HepG2 (cell line): ENCODE measurements at regions not wholly inside any gene's neighbourhood (a gene's known extent, or its start where the extent isn't known, plus 50 kb on each side); places are given as distances from the start of the nearest gene placed in this dataset.

Experiments used
- ATAC-seq: fragments of 200-7000 bp; cut with Tn5 transposase; 3 replicates; pipeline ENCODE4 v1.9.1; 2020; ENCODE audit warnings: mild to moderate bottlenecking, moderate library complexity
- BruUV-seq: library from RNA; stranded (reverse); fragments of 400-500 nt; replicated peaks from 2 replicates; lab custom pipeline; 2021; lab: Mats Ljungman, UMichigan
- CTCF ChIA-PET: fragments of 300-600 bp; formaldehyde crosslinking; extraction: SDS; loops from one replicate; lab custom pipeline; 2021; ENCODE audit warnings: low total read pairs, inconsistent platforms, low intra/inter-chr PET ratio; lab: Yijun Ruan, JAX
- POLR2A ChIA-PET: fragments of 350-600 bp; sonication (Branson Sonifier 250); formaldehyde crosslinking; loops from one replicate; lab custom pipeline; 2020; ENCODE audit warnings: antibody characterized with exemption, inconsistent platforms; lab: Yijun Ruan, JAX
- DNase-seq: peaks from one replicate; pipeline ENCODE4 v3.0.0-alpha.2; 2015; ENCODE audit warnings: low spot score
- FAIRE-seq: peaks from 3 replicates; lab custom pipeline; 2011; peaks lifted over from hg19 to GRCh38; lab: Jason Lieb, UNC
- H2AFZ ChIP-seq: one replicate; pipeline ENCODE4 v1.6.1; 2011; ENCODE audit warnings: low read length, inconsistent platforms
- H3K27ac ChIP-seq: fragments of 300-600 bp; 3 replicates; pipeline ENCODE4 v1.8.0; 2011; ENCODE audit warnings: mixed run types, mild to moderate bottlenecking, mixed read lengths, low read length, inconsistent platforms; ENCODE audit not compliant: insufficient read depth; ENCODE audit errors: extremely low read length
- H3K27me3 ChIP-seq, 2 experiments: fragments of 200-600 bp in 1 of 2; 2 replicates in 1 of 2; 3 replicates in 1 of 2; pipeline versions ENCODE4 v1.6.0 to v1.8.0; 2011; ENCODE audit warnings: low read length in 2 of 2, mild to moderate bottlenecking in 2 of 2, moderate library complexity in 2 of 2, inconsistent platforms in 1 of 2; ENCODE audit not compliant: insufficient read depth in 2 of 2, control insufficient read depth in 1 of 2
- H3K36me3 ChIP-seq, 2 experiments: fragments of 200-600 bp in 1 of 2; replicated peaks in 1 of 2; 2 replicates in 1 of 2; 3 replicates in 1 of 2; pipeline versions ENCODE4 v1.5.1 to v1.8.0; 2011; ENCODE audit warnings: low read length in 2 of 2, inconsistent platforms in 1 of 2; ENCODE audit not compliant: insufficient read depth in 2 of 2, control insufficient read depth in 1 of 2
- H3K4me1 ChIP-seq: 2 replicates; pipeline ENCODE4 v1.5.1; 2012; ENCODE audit warnings: low read length, inconsistent platforms; ENCODE audit not compliant: insufficient read depth
- H3K4me2 ChIP-seq: 2 replicates; pipeline ENCODE4 v1.6.0; 2011; ENCODE audit warnings: low read depth, low read length, inconsistent platforms
- H3K4me3 ChIP-seq, 3 experiments: fragments of 200-600 bp in 1 of 3; sonication (generic), shearing (Covaris generic) in 1 of 3; replicated peaks in 1 of 3; 2 replicates each; pipeline ENCODE4 v1.5.1; 2011 to 2016; ENCODE audit warnings: low read length in 3 of 3, inconsistent platforms in 2 of 3, low read depth in 2 of 3, mild to moderate bottlenecking in 2 of 3, control low read depth in 1 of 3, mixed read lengths in 1 of 3; ENCODE audit not compliant: insufficient read depth in 1 of 3
- H3K79me2 ChIP-seq: one replicate; pipeline ENCODE4 v1.6.1; 2011; ENCODE audit warnings: low read length, inconsistent platforms; ENCODE audit not compliant: insufficient read depth
- H3K9ac ChIP-seq: 2 replicates; pipeline ENCODE4 v1.6.0; 2011; ENCODE audit warnings: mild to moderate bottlenecking, low read depth, low read length, inconsistent platforms; ENCODE audit not compliant: insufficient read depth
- H3K9me3 ChIP-seq: 2 replicates; pipeline ENCODE4 v1.5.1; 2012; ENCODE audit warnings: mild to moderate bottlenecking, low read length
- H4K20me1 ChIP-seq: 2 replicates; pipeline ENCODE4 v1.6.0; 2011; ENCODE audit warnings: inconsistent platforms, mild to moderate bottlenecking, low read length, moderate library complexity; ENCODE audit not compliant: insufficient read depth
- ATM ChIP-seq: fragments of 450-650 bp; IDR thresholded peaks from 2 replicates; pipeline ENCODE4 v1.7.1; 2017; ENCODE audit warnings: mild to moderate bottlenecking, borderline replicate concordance
- ELF3 ChIP-seq: IDR thresholded peaks from 2 replicates; pipeline ENCODE4 v1.6.1; 2016; ENCODE audit warnings: missing genetic modification reagents, missing compliant biosample characterization
- HMGA1 ChIP-seq: sonication (generic); formaldehyde crosslinking; conservative IDR thresholded peaks from 2 replicates; pipeline ENCODE4 v1.4.0; 2020; ENCODE audit warnings: missing genetic modification reagents
- KAT7 ChIP-seq: IDR thresholded peaks from 2 replicates; pipeline ENCODE4 v1.6.1; 2018; ENCODE audit warnings: borderline replicate concordance, missing compliant biosample characterization
- KLF6 ChIP-seq: IDR thresholded peaks from 2 replicates; pipeline ENCODE4 v1.8.0; 2016; ENCODE audit warnings: missing biosample characterization, missing genetic modification reagents
- KMT2A ChIP-seq: sonication (generic); formaldehyde crosslinking; IDR thresholded peaks from 2 replicates; pipeline ENCODE4 v1.4.0; 2020; ENCODE audit warnings: missing genetic modification reagents
- MTF1 ChIP-seq: sonication (generic); formaldehyde crosslinking; IDR thresholded peaks from 2 replicates; pipeline ENCODE4 v1.5.0; 2020; ENCODE audit warnings: missing genetic modification reagents
- MYNN ChIP-seq: sonication (generic); formaldehyde crosslinking; IDR thresholded peaks from 2 replicates; pipeline ENCODE4 v1.4.0; 2020; ENCODE audit warnings: mild to moderate bottlenecking, low read depth, missing genetic modification reagents
- NFIC ChIP-seq: IDR thresholded peaks from 2 replicates; pipeline ENCODE4 v1.6.1; 2012; ENCODE audit warnings: mild to moderate bottlenecking, low read length, inconsistent platforms
- NR2F1 ChIP-seq, 2 experiments: fragments of 450-650 bp in 1 of 2; formaldehyde crosslinking in 1 of 2; IDR thresholded peaks; 2 replicates each; pipeline versions ENCODE4 v1.5.0 to v1.6.1; 2016 to 2020; ENCODE audit warnings: mild to moderate bottlenecking in 1 of 2, missing compliant biosample characterization in 1 of 2, missing genetic modification reagents in 1 of 2, moderate library complexity in 1 of 2
- POLR2A ChIP-seq, 2 experiments: IDR thresholded peaks; 2 replicates each; pipeline ENCODE4 v1.6.1; 2011; ENCODE audit warnings: low read depth in 2 of 2, low read length in 2 of 2, mild to moderate bottlenecking in 1 of 2, moderate library complexity in 1 of 2; ENCODE audit not compliant: insufficient read depth in 1 of 2
- POLR2AphosphoS5 ChIP-seq: IDR thresholded peaks from 2 replicates; pipeline ENCODE4 v1.6.1; 2012; ENCODE audit warnings: low read depth, low read length
- TBX3 ChIP-seq: fragments of 450-650 bp; IDR thresholded peaks from 2 replicates; pipeline ENCODE4 v1.6.1; 2017; ENCODE audit warnings: antibody characterized with exemption, mild to moderate bottlenecking, inconsistent platforms, borderline replicate concordance
- YEATS2 ChIP-seq: sonication (generic); formaldehyde crosslinking; IDR thresholded peaks from 2 replicates; pipeline ENCODE4 v1.4.0; 2020; ENCODE audit warnings: missing genetic modification reagents, borderline replicate concordance
- ZNF451 ChIP-seq: sonication (generic); formaldehyde crosslinking; IDR thresholded peaks from 2 replicates; pipeline ENCODE4 v1.5.0; 2020; ENCODE audit warnings: mild to moderate bottlenecking, missing genetic modification reagents
- ZSCAN25 ChIP-seq: sonication (generic); formaldehyde crosslinking; IDR thresholded peaks from 2 replicates; pipeline ENCODE4 v1.8.0; 2022; ENCODE audit warnings: mild to moderate bottlenecking, missing genetic modification reagents
- WGBS: methylation state at CpG from one replicate; pipeline ENCODE4 v1.1.6; 2017; ENCODE audit warnings: low lambda C conversion rate; 5-methylcytosine and 5-hydroxymethylcytosine counted together
- in situ Hi-C: cut with HindIII; loops from 2 replicates; pipeline ENCODE4 v1.10.0; 2017; ENCODE audit warnings: low pct_unique_long_range_greater_than_20kb; ENCODE audit not compliant: extremely low pct_ligation_motif_present
- intact Hi-C: fragments of 100-400 bp; cut with micrococcal nuclease; formaldehyde crosslinking; loops from one replicate; pipeline ENCODE4 v1.10.0; 2022; ENCODE audit not compliant: unreplicated experiment
- TF ChIP-seq, protein P1 (sequence below): sonication (generic); formaldehyde crosslinking; IDR thresholded peaks from 2 replicates; pipeline ENCODE4 v1.5.0; 2020; ENCODE audit warnings: mild to moderate bottlenecking, missing genetic modification reagents, moderate library complexity
- TF ChIP-seq, protein P2 (sequence below), 2 experiments: IDR thresholded peaks; 2 replicates each; pipeline ENCODE4 v1.6.1; 2011 to 2012; ENCODE audit warnings: low read length in 2 of 2, borderline replicate concordance in 1 of 2, low read depth in 1 of 2, mild to moderate bottlenecking in 1 of 2, moderate library complexity in 1 of 2
- TF ChIP-seq, protein P3 (sequence below): sonication (generic); formaldehyde crosslinking; IDR thresholded peaks from 2 replicates; pipeline ENCODE4 v1.4.0; 2020; ENCODE audit warnings: mild to moderate bottlenecking, low read depth, missing genetic modification reagents
- TF ChIP-seq, protein P4 (sequence below): sonication (generic); formaldehyde crosslinking; IDR thresholded peaks from 2 replicates; pipeline ENCODE4 v1.5.0; 2020; ENCODE audit warnings: missing genetic modification reagents

DNA sequence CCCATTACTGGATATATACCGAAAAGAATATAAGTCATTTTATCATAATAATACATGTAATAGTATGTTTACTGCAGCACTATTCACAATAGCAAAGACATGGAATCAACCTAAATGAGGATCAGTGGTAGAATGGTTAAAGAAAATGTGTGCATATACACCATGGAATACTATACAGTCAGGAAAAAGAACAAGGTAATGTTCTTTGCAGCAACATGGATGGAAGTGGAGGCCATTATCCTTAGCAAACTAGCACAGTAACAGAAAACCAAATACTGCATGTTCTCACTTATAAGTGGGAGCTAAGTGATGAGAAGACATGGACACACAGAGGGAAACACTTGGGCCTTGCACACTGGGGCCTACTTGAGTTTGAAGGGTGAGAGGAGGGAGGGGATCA is 207.4 kb upstream of the APOOL start:
- Histone ChIP-seq H3K79me2 (no peaks in the 10 kb centered on the region), H2AFZ (no peak overlapping the region), H4K20me1 (no peaks in the 10 kb centered on the region), H3K27ac (no peak overlapping the region), H3K4me2 (no peak overlapping the region), H3K9me3 (no peaks in the 10 kb centered on the region), H3K4me3 (no peak overlapping the region), H3K36me3 (no peaks in the 10 kb centered on the region), H3K4me1 (no peaks in the 10 kb centered on the region), H3K9ac (no peak overlapping the region), H3K27me3 (no peaks in the 10 kb centered on the region)
- CTCF ChIA-PET, result no interaction called here
- in situ Hi-C loops, result no loop called here
- no peak for ATAC-seq
- DNase-seq, result no peak
- WGBS, result 0% methylated on average over 1 of the region's 1 CpG
- TF ChIP-seq, protein P1, sequence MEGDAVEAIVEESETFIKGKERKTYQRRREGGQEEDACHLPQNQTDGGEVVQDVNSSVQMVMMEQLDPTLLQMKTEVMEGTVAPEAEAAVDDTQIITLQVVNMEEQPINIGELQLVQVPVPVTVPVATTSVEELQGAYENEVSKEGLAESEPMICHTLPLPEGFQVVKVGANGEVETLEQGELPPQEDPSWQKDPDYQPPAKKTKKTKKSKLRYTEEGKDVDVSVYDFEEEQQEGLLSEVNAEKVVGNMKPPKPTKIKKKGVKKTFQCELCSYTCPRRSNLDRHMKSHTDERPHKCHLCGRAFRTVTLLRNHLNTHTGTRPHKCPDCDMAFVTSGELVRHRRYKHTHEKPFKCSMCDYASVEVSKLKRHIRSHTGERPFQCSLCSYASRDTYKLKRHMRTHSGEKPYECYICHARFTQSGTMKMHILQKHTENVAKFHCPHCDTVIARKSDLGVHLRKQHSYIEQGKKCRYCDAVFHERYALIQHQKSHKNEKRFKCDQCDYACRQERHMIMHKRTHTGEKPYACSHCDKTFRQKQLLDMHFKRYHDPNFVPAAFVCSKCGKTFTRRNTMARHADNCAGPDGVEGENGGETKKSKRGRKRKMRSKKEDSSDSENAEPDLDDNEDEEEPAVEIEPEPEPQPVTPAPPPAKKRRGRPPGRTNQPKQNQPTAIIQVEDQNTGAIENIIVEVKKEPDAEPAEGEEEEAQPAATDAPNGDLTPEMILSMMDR (CRISPR knock-in tag), result no peak
- TF ChIP-seq YEATS2 (CRISPR knock-in tag), result no peak
- TF ChIP-seq ZSCAN25 (CRISPR knock-in tag), result no peak
- no peak for TF ChIP-seq ATM
- no peak for TF ChIP-seq KLF6 (CRISPR knock-in tag)
- no peak for TF ChIP-seq TBX3
- no peak for TF ChIP-seq MYNN (CRISPR knock-in tag)
- no peak for TF ChIP-seq MTF1
- no peak for TF ChIP-seq POLR2AphosphoS5
- TF ChIP-seq, protein P2, sequence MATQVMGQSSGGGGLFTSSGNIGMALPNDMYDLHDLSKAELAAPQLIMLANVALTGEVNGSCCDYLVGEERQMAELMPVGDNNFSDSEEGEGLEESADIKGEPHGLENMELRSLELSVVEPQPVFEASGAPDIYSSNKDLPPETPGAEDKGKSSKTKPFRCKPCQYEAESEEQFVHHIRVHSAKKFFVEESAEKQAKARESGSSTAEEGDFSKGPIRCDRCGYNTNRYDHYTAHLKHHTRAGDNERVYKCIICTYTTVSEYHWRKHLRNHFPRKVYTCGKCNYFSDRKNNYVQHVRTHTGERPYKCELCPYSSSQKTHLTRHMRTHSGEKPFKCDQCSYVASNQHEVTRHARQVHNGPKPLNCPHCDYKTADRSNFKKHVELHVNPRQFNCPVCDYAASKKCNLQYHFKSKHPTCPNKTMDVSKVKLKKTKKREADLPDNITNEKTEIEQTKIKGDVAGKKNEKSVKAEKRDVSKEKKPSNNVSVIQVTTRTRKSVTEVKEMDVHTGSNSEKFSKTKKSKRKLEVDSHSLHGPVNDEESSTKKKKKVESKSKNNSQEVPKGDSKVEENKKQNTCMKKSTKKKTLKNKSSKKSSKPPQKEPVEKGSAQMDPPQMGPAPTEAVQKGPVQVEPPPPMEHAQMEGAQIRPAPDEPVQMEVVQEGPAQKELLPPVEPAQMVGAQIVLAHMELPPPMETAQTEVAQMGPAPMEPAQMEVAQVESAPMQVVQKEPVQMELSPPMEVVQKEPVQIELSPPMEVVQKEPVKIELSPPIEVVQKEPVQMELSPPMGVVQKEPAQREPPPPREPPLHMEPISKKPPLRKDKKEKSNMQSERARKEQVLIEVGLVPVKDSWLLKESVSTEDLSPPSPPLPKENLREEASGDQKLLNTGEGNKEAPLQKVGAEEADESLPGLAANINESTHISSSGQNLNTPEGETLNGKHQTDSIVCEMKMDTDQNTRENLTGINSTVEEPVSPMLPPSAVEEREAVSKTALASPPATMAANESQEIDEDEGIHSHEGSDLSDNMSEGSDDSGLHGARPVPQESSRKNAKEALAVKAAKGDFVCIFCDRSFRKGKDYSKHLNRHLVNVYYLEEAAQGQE (IDR thresholded peaks at IDR 0.05; ENCODE audit: borderline replicate concordance in 1 of 2, low read depth in 1 of 2, low read length in 2 of 2), result no peak
- TF ChIP-seq, protein P3, sequence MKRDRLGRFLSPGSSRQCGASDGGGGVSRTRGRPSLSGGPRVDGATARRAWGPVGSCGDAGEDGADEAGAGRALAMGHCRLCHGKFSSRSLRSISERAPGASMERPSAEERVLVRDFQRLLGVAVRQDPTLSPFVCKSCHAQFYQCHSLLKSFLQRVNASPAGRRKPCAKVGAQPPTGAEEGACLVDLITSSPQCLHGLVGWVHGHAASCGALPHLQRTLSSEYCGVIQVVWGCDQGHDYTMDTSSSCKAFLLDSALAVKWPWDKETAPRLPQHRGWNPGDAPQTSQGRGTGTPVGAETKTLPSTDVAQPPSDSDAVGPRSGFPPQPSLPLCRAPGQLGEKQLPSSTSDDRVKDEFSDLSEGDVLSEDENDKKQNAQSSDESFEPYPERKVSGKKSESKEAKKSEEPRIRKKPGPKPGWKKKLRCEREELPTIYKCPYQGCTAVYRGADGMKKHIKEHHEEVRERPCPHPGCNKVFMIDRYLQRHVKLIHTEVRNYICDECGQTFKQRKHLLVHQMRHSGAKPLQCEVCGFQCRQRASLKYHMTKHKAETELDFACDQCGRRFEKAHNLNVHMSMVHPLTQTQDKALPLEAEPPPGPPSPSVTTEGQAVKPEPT (CRISPR knock-in tag), result no peak
- no peak for TF ChIP-seq ZNF451 (CRISPR knock-in tag)
- no peak for TF ChIP-seq KMT2A (CRISPR knock-in tag)
- no peak for TF ChIP-seq NR2F1 (CRISPR knock-in tag; IDR thresholded peaks at IDR 0.05)
- no peak for TF ChIP-seq NFIC
- TF ChIP-seq HMGA1 (CRISPR knock-in tag), result no peak
- TF ChIP-seq ELF3 (CRISPR knock-in tag), result no peak
- no peak for TF ChIP-seq KAT7
- TF ChIP-seq POLR2A (IDR thresholded peaks at IDR 0.05; ENCODE audit: insufficient read depth in 1 of 2, low read depth in 2 of 2, low read length in 2 of 2), result no peak
- TF ChIP-seq, protein P4, sequence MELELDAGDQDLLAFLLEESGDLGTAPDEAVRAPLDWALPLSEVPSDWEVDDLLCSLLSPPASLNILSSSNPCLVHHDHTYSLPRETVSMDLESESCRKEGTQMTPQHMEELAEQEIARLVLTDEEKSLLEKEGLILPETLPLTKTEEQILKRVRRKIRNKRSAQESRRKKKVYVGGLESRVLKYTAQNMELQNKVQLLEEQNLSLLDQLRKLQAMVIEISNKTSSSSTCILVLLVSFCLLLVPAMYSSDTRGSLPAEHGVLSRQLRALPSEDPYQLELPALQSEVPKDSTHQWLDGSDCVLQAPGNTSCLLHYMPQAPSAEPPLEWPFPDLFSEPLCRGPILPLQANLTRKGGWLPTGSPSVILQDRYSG (CRISPR knock-in tag), result no peak
- intact Hi-C loops, result no loop called here
- BruUV-seq, result no TSS peak
- no peak for FAIRE-seq
- POLR2A ChIA-PET, result no interaction called here
